Transverse colon (tissue), 3 donors: ENCODE measurements at regions not wholly inside any gene's neighbourhood (a gene's known extent, or its start where the extent isn't known, plus 50 kb on each side); places are given as distances from the start of the nearest gene placed in this dataset.

ENCODE experiments used
- EP300 ChIP-seq: sonication (generic); formaldehyde crosslinking; IDR thresholded peaks from one replicate; pipeline ENCODE4 v1.6.1; 2017; ENCODE audit warnings: antibody characterized with exemption, low read depth
- POLR2AphosphoS5 ChIP-seq, 3 donors: sonication (generic); formaldehyde crosslinking; IDR thresholded peaks; one replicate each; pipeline ENCODE4 v1.6.1; 2016; ENCODE audit warnings: antibody characterized with exemption in 3 of 3

DNA sequence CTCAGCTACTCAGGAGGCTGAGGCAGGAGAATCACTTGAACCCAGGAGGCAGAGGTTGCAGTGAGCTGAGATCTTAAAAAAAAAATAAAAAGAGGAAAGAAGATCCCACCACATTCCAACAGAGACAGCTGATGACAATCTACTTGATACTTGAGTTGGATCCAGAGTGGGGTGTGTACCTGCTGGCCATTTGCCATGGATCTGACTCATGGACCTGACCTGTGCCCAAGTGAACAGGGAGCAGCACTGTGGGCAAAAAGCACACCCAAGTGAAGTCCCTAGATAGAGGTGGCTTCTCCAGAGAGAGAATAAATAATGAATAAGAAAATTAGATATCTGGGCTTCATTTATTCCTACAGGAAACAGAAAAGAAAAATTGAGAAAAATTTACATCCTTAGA is 81.2 kb upstream of the MIER3 start:
- TF ChIP-seq EP300: peak; percentile 31
- peak in 2 of 3 donors; percentile 73 to 74 for TF ChIP-seq POLR2AphosphoS5 (IDR thresholded peaks at IDR 0.05)
